ENCODE measurements at regions not wholly inside any gene's neighbourhood (a gene's known extent, or its start where the extent isn't known, plus 50 kb on each side); places are given as distances from the start of the nearest gene placed in this dataset.

DNA sequence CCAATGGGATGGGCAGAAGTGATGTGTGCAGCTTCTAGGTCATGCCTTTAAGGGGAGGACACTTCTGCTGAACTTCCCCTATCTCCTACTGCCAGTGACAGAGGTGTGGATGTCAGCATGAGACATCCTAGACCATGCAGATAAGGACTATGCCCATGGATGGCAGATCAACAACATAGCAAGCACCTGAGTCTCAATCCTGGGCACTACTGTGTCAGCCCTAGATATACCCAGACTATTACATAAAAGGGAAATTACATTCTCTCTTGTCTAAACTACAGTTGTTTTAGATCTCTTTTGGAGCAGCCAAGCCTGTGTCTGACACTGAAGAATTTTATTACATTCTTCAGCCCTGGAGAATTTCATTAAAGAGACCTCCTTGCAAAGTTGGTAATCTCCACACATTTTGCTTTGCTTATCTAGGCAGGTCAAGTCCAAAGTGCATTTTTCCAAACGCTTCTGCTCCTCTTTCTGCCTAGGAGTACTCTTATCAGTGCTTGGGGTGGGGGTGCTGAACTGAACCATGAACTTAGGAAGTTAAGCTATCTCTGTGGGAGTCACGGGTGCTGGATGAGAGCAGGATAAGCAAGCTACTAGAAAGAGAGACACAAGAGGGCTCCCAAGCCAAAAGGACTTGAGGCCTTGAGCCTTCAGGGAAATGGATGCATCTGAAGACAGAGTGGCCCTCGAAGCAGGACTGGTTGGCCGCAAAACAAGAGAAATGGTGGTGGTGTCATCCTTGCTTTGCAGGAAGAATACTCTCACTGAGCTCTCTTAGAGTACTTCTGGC, 95.2 kb upstream of the SPRED2 start:
- H3K4me3 ChIP-seq = no peak overlapping the region
- intact Hi-C loops (cut with DNase I; ENCODE audit: low total_unique reads) = no loop called here
- no peak for DNase-seq
- no peaks in the 10 kb centered on the region for H3K4me1 ChIP-seq
- H3K36me3 ChIP-seq = no peaks in the 10 kb centered on the region
- H3K27ac ChIP-seq = no peak overlapping the region
- no peak for TF ChIP-seq POLR2A (IDR thresholded peaks at IDR 0.05)
- no peak for TF ChIP-seq CTCF (IDR thresholded peaks at IDR 0.05)
- no peaks in the 10 kb centered on the region for H3K9me3 ChIP-seq
- no peaks in the 10 kb centered on the region for H3K27me3 ChIP-seq

DNA sequence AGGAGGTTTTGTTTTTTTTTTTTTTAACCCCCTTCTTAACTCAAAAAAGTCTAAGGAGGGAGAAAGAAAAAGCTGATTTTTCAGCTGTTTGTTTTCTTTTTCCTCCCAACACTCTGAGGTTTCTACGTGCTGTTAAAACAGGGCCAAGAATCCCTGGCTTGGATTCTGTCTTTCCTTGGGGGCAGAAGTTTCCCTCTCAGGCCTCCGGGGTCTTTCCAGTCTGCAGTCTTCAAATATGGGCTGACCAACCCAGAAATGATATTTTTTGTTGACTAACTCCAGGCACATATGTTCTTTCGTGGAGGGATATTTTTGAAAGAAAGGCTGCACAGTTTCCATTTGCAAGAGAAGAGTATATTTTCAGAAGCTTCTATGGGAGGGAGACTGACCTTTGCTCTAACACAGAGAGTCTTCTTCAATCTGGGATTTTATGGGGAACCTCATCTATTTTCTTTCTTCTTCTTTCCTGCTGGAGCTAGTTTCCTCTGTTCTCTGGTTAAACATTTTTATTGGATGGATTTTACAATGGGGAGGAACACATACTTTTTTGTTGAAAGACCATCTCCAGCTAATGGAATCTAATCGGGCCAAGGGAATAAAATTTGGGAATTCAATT, 93.3 kb upstream of the SPRED2 start:
- intact Hi-C loops (cut with DNase I; ENCODE audit: low total_unique reads) = no loop called here
- no peaks in the 10 kb centered on the region for H3K36me3 ChIP-seq
- H3K4me1 ChIP-seq = no peaks in the 10 kb centered on the region
- no peaks in the 10 kb centered on the region for H3K27me3 ChIP-seq
- H3K9me3 ChIP-seq = no peaks in the 10 kb centered on the region
- H3K4me3 ChIP-seq = no peak overlapping the region
- no peak overlapping the region for H3K27ac ChIP-seq
- DNase-seq = no peak
- no peak for TF ChIP-seq CTCF (IDR thresholded peaks at IDR 0.05)
- TF ChIP-seq POLR2A (IDR thresholded peaks at IDR 0.05) = no peak

- no peaks in the 10 kb centered on the region for H3K27me3 ChIP-seq
- no peak for DNase-seq
- H3K4me3 ChIP-seq = no peak overlapping the region
- no peak for TF ChIP-seq POLR2A (IDR thresholded peaks at IDR 0.05)
- no peak for TF ChIP-seq CTCF (IDR thresholded peaks at IDR 0.05)
- H3K4me1 ChIP-seq = no peaks in the 10 kb centered on the region
- no peaks in the 10 kb centered on the region for H3K36me3 ChIP-seq
- no peaks in the 10 kb centered on the region for H3K9me3 ChIP-seq
- intact Hi-C loops (cut with DNase I; ENCODE audit: low total_unique reads) = no loop called here
- no peak overlapping the region for H3K27ac ChIP-seq
Observed at GRCh38 chr2:65522922-65523321, 90.5 kb upstream of the SPRED2 start.

DNA sequence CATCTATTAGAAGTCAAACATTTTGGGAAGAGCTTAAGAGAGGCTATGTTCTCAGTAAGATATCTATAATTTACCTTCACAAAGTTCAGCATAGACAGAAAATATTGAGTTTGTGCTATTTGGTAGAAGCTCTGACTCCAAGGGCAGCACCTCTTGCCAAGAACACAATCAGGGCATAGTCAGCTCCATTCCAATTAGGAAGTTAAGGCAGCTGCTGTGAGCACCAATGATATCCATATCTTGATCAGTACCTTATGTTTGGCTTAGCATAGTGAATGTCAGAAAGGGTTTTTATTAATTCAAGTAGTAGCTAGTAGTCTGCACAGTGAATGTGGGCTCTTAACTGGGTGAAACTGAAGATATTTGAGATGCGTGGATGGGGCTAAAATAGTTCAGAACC, 86.4 kb upstream of the SPRED2 start:
- no peak overlapping the region for H3K27ac ChIP-seq
- H3K36me3 ChIP-seq = no peaks in the 10 kb centered on the region
- H3K9me3 ChIP-seq = no peaks in the 10 kb centered on the region
- TF ChIP-seq CTCF (IDR thresholded peaks at IDR 0.05) = no peak
- no peak for TF ChIP-seq POLR2A (IDR thresholded peaks at IDR 0.05)
- intact Hi-C loops (cut with DNase I; ENCODE audit: low total_unique reads) = no loop called here
- no peaks in the 10 kb centered on the region for H3K27me3 ChIP-seq
- no peaks in the 10 kb centered on the region for H3K4me1 ChIP-seq
- no peak overlapping the region for H3K4me3 ChIP-seq
- DNase-seq = no peak

DNA sequence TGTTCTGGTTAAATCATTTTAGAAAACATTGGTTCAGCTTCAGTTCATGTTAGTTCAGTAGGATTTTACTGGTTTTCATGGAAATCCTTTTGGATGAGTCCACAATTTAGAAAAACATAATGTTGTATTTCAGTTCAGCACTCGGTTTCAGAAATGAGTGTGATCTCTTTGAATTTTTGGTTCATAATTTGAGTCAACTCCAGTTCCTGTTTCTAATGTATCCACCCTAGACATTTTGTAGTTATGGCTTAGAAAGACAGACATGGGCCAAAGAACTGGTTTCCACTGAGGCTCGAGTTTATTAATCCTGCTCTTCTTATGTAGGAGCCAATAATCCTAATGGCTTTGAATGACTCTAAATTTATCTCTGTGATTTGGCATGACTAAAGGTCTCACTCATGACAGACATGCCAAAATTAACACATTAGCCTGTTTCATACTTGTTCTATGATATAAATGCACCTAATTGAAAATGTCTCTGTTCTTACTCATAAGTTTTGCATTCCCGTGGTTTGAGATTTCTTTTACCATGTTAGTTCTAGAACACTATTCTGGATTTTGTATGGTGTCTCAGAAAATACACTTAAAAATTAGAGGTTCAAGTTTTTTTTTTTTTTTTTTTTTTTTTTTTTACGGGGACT, 82.3 kb upstream of the SPRED2 start:
- TF ChIP-seq CTCF (IDR thresholded peaks at IDR 0.05) (no peak), POLR2A (IDR thresholded peaks at IDR 0.05) (no peak)
- intact Hi-C loops (cut with DNase I; ENCODE audit: low total_unique reads) = no loop called here
- no peaks in the 10 kb centered on the region for H3K36me3 ChIP-seq
- H3K27ac ChIP-seq = no peak overlapping the region
- DNase-seq = no peak
- H3K4me3 ChIP-seq = no peak overlapping the region
- no peaks in the 10 kb centered on the region for H3K27me3 ChIP-seq
- H3K4me1 ChIP-seq = no peaks in the 10 kb centered on the region
- H3K9me3 ChIP-seq = no peaks in the 10 kb centered on the region
